HG02885 (cell line): ENCODE measurements at regions not wholly inside any gene's neighbourhood (a gene's known extent, or its start where the extent isn't known, plus 50 kb on each side); places are given as distances from the start of the nearest gene placed in this dataset.
"Not testable (repeated sequence)": the region's sequence is repeated elsewhere in the genome, so short reads cannot be mapped to it uniquely, and the experiment has no call there.

Experiments
- ATAC-seq: cut with Tn5 transposase; IDR thresholded peaks from one replicate; pipeline ENCODE4 v1.9.1; 2021; ENCODE audit warnings: mild to moderate bottlenecking; ENCODE audit not compliant: unreplicated experiment, poor library complexity

DNA sequence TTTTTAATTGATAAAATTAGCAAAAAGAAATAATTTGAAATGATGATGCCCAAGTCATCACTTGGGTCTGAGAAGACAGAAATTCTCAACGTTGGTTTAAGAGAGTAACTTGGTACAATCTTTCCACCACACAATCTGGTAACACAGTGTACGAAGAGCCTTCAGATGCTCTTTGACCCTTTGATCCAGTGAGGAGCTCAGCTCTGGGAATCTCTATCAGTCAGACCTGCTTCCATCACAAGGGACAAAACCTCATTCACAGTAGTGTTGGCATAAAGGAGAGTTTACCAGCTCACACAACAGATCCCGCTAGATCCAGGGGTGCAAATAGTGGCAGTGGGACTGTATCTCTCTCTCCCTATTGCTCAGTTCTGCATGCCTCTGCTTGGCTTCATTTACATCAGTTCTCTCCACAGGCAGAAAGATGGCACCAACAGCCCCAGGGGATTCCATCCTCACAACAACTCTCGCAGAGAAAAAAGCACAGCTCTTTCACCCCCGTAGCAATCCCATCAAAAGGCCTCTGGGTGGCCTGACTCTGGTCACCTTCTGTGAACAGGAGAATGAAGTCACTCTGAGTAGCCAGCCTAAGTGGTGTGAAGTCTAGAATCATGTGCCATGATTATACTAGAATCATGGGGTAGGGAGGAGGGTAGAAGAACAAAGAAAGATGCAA lies 119.7 kb downstream of the ZNF281 start:
- ATAC-seq: no peak

DNA sequence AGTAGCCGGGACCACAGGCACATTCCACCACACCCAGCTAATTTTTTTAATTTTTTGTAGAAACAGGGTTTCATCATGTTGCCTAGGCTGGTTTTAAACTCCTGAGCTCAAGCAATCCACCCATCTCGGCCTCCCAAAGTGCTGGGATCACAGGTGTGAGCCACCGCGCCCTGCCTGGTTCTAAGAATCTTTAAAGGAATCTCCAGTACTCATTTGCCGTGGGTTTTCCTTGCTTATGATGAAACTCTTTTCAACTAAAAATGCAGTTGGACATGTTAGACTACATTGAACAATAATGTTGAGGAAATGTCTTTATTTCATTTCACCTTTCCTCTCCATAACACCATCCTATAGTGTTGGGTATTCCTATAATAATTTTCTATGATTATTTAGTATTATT lies 121.6 kb downstream of the ZNF281 start:
- ATAC-seq: no peak

GRCh38 chr1:200284236-200284635 lies 125.6 kb downstream of the ZNF281 start:
- not testable (repeated sequence) for ATAC-seq

DNA sequence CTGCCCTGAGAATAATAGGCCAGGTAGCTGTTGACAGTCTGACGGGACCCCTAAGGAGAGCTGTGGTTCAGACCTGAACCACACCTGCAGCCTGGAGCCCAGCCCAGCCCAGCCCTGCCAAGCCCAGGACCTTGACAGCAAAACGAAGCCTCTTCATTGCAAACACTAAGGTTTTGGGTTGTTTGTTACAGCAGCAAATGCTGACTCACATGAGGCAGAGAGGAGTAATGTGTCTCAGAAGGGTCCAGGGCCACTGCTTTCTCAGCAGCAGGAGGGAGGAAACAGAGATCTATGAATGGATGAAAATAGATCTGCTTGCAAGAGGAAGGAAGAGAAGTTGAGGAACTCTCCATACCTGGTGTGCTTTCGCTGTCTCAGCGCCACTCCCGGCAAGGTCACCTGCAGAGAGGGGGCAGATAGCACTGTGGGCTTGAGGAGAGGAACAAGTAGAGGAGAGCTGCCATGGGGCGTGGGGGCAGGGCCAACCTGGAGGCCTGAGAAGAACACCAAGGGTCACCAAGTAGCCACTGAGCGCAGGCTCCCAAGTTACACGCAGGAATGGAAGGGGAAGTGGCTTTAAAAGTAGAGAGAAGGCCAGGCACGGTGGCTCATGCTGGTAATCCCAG lies 127.2 kb downstream of the ZNF281 start:
- no peak for ATAC-seq

DNA sequence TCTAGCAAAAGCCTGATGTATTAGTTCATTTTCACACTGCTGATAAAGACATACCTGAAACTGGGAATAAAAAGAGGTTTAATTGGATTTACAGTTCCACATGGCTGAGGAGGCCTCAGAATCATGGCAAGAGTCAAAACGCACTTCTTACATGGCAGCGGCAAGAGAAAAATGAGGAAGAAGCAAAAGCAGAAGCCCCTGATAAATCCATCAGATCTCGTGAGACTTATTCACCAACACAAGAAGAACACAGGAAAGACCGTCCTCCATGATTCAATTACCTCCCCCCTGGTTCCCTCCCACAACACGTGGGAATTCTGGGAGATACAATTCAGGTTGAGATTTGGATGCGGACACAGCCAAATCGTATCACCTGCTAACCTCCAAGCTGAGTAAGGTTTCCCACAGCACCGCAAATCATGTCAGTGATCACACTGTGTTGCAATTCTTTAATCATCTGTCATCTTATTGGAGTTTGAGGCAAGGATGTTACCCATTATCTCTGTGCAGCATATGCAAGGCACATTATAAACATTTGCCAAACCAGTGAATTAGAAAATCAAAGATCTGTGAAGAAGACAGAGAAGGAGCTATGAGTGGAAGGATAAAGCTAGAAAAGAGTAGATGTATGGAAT lies 128.5 kb downstream of the ZNF281 start:
- ATAC-seq: no peak

GRCh38 chr1:200279810-200280411 lies 129.9 kb downstream of the ZNF281 start:
- ATAC-seq: no peak

DNA sequence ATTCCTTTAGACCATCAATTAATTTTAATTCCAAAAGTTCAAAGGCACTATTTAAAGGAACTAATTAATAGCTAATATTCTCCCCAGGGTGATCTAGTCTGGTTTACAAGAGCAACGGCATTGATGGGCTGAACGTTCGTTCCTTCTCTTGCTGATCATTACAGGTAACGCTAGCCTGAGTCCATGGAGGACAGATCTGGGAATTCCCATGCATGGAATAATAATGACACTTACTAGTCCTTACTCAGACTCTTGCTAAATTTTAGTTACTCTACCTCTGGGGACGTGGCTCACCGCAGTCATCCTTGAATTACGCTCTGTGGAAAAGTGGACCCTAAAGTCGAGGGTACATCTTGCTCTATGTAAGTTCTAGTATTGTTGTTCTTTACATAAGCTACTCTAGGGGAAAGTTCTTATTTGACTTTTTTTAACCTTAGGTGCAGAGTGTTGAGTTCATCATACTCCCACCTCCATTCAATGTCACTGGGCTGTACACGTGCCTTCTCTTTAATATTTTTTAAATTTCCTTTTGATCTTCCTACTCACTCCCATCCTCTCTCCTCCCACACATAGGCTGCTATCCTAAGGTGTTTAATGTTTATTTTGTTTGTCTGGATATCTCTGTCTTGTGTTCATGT lies 133.9 kb downstream of the ZNF281 start:
- ATAC-seq: no peak

DNA sequence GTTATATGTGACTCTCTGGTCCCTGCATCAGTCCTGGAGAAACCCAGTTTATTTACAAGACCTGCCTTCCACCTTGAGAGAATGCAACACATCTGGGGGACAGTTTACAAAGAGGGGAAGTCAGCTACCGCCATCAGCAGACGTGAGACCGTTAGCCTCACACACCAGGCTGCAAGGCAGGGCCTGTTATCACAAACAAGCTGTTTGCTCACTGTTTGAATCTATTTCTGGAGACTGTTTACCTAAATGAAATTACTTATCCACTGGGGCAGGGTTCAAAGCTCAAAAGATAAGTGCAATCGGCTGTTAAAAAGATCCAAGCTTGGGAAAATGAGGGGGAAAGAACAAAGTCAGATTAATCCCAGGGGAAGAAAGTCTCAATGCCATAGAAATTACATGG lies 134.4 kb downstream of the ZNF281 start:
- ATAC-seq: no peak

- ATAC-seq: no peak
Observed at GRCh38 chr1:200274116-200274515, 135.7 kb downstream of the ZNF281 start.

GRCh38 chr1:200272481-200273068 lies 137.3 kb downstream of the ZNF281 start:
- ATAC-seq: no peak

DNA sequence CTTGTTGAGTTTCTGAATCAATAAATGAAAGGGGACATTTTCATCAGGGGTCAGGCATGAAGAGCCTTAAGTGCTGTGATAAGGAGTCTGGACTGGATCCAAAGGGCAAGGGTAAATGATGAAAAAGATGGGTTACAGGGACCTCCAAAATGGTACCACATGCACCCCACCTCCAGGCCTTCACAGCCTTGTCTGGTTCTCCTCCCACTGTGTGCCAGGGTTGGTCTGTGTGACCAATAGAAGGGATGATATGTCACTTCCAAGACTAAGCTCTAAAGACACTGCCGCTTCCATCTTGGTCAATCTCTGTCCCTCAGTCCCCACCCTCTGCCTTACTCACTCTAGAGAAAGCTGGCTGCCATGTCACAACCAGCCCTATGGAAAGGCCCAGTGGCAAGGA lies 140.6 kb downstream of the ZNF281 start:
- ATAC-seq: no peak

GRCh38 chr1:200267937-200268336 lies 141.9 kb downstream of the ZNF281 start:
- ATAC-seq: no peak

DNA sequence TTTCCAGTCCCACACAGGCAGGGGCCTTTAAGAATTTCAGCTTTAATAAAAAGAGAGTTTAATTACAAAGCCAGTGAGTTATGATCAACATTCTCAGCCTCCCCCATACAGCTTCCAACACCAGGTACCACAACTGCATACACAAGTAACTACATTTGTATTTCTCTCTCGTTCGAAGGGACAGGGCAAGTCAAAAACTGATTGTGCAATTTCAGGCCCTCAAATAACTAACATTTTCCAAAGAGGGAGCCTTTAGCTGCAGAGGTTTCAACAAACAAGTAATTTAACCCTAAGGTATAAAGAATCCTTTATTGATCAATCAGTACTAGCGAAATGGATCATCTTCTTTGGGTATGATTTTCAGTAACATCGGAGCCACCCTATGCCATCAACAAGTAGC lies 142.4 kb downstream of the ZNF281 start:
- no peak for ATAC-seq

- ATAC-seq: no peak
Observed at GRCh38 chr1:200266871-200267270, 143.0 kb downstream of the ZNF281 start.

DNA sequence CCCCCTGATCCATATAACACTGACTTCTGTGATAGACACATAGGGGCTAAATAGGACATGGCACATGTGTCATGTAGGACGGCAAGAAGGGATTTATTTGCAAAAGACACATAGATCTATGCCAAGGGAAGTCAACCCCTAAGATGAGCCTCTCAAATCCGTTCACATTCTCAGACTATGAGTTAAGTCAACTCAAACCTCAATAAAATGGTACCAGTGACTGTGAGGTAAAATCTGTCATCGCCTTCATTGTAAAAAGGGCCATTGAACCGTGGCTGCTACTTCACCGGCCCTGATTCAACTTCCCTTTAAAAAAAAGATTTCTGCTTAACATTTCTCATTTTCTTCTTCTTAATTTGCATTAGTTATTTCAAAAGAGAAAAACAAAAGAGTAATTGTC lies 144.0 kb downstream of the ZNF281 start:
- no peak for ATAC-seq

DNA sequence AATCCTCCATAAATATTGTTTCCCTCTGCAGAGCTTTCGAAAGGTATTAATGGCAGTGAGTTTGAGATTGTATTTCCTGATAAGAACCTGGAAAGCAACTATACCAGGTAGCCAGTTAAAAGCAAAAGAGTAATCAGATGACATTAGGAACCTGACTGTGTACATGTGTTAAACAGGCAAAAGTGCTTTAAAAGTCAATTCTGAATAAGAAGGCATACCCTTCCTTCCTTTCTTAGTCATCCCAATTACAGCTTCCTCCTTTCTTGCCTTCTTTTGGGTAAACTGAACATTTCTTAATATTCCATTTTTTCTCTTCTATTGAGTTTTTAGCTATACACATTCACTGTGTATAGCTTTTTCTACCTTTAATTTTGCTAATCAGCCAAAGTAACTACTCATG lies 144.7 kb downstream of the ZNF281 start:
- ATAC-seq: no peak

DNA sequence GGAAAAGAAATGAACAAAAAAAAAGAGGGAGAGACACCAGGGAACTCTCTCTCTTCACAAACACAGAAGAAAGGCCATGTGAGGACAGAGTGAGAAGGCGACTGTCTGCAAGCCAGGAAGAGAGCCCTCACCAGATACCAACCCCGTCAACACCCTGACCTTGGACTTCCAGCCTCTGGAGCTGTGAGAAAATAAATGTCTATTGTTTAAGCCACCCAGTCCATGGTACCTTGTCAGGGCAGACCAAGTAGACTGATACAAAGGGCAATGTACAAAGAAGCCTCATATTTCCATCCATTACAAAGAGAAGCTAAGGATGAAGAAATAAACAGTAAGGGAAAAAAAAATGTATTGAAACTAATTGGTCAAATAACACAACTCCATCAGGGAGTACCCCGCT lies 146.6 kb downstream of the ZNF281 start:
- no peak for ATAC-seq

DNA sequence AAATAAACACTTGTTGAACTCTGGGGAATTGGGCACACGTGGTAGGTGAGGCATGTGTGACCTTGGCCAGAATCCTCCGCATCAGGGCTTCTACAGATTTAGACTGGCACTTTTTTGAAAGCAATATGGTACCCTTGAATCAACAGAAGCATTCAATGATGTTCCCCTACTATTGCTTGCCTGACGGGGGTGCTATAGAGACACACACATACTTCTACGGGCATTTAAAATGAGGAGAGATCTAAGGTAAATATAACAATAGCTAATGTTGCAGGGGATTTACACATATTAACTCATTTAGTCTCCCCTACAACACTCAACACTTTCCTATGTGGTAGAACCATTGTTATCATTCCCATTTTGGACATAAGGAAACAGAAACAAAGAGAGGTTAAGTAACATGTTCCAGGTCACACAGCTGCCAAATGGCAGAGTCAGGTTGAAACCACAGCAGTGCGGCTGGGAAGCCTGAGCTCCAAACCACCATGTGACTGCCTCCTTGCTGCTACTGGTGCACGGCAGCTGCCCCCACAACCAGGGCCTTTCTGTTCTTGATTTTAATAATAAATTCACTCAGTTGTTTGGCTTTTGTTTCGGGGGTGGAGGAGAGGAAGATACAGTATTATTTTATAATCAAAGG lies 147.4 kb downstream of the ZNF281 start:
- peak; percentile 95 for ATAC-seq

DNA sequence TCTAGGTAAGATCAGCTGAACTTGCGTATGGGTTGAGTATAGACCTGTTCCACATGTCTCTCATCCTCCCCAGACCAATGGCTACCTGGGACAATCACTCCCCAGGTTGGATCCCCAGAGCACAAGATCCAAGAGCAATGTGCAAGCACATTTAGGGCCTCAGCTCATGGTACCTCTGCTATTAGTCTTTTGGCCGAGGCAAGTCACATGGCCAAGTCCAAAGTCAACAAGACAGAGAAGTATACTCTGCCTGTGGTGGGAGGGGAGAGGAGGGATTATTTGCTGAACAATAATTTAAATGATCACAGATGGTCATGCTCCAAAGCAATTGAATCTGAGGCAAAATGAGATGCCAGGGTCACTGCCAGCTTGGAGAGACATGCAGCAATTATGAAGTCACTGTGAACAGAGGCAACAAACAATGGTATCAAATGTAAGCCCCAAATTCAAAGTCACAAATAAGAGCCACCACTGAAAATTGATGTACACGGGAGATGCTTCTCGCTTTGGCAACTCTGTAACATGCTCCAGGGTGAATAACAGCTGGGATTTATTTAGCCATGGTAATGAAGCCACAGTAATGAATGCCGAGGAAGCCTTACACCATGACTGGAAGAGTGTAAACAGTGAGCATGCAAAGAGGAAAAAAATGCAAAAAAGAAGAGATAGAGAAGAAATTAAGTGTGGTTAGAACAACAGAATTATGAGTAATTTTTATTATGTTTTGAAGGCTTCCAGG lies 149.1 kb downstream of the ZNF281 start:
- no peak for ATAC-seq
